ENCODE measurements at regions not wholly inside any gene's neighbourhood (a gene's known extent, or its start where the extent isn't known, plus 50 kb on each side); places are given as distances from the start of the nearest gene placed in this dataset.

GRCh38 chrX:13923289-13923688 is 106.4 kb upstream of the GPM6B start:
- H3K79me2 ChIP-seq (ENCODE audit: low read depth), result no peaks in the 10 kb centered on the region
- H3K4me3 ChIP-seq, result no peak overlapping the region
- no peak overlapping the region for H3K27ac ChIP-seq
- no peaks in the 10 kb centered on the region for H4K20me1 ChIP-seq (ENCODE audit: insufficient read depth)
- no peaks in the 10 kb centered on the region for H3K36me3 ChIP-seq (ENCODE audit: low read depth)
- no peaks in the 10 kb centered on the region for H3K27me3 ChIP-seq (ENCODE audit: insufficient read depth, low read depth)
- TF ChIP-seq CTCF (conservative IDR thresholded peaks at IDR 0.05) (no peak), EZH2 (IDR thresholded peaks at IDR 0.05; ENCODE audit: low read depth) (no peak)
- DNase-seq, result no peak
- POLR2A ChIA-PET (ENCODE audit: unreplicated experiment), result no interaction called here
- no peaks in the 10 kb centered on the region for H3K4me1 ChIP-seq (replicated peaks; ENCODE audit: insufficient read depth)
- CTCF ChIA-PET, result no interaction called here
- H3K4me2 ChIP-seq, result no peak overlapping the region
- intact Hi-C loops (cut with micrococcal nuclease; ENCODE audit: unreplicated experiment), result no loop called here
- H3K9me2 ChIP-seq (ENCODE audit: insufficient read depth), result no peaks in the 10 kb centered on the region
- H3K9me3 ChIP-seq (ENCODE audit: insufficient read depth, low read depth), result no peaks in the 10 kb centered on the region
- no peak overlapping the region for H2AFZ ChIP-seq
- BruUV-seq (replicated peaks), result no TSS peak
- no peaks in the 10 kb centered on the region for H3F3A ChIP-seq (ENCODE audit: insufficient read depth, low read depth)

DNA sequence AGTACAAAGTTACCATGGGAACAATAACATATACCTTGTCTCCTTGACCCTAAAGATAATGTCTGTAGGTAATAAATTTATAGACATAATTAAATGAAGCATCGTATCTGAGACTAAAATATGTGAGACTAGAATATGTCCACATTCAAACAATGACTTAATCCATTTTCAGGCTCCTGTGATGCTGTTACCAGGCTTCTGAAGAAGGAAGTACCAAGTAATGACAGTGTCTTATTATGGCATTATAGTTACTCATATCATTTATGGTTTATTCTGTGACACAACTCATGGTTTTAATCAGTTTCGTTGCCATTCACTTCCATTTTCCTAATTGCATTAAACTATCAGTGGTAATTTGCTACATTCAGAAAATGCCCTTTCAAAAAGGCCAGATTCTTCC is 100.6 kb upstream of the GPM6B start:
- TF ChIP-seq EZH2 (IDR thresholded peaks at IDR 0.05; ENCODE audit: low read depth) (no peak), CTCF (conservative IDR thresholded peaks at IDR 0.05) (no peak)
- CTCF ChIA-PET, result no interaction called here
- Histone ChIP-seq H4K20me1 (ENCODE audit: insufficient read depth) (no peaks in the 10 kb centered on the region), H3K79me2 (ENCODE audit: low read depth) (no peaks in the 10 kb centered on the region), H3F3A (ENCODE audit: insufficient read depth, low read depth) (no peaks in the 10 kb centered on the region), H3K9me3 (ENCODE audit: insufficient read depth, low read depth) (no peaks in the 10 kb centered on the region), H3K27me3 (ENCODE audit: insufficient read depth, low read depth) (no peaks in the 10 kb centered on the region), H2AFZ (no peak overlapping the region), H3K4me3 (no peak overlapping the region), H3K27ac (no peak overlapping the region), H3K9me2 (ENCODE audit: insufficient read depth) (no peaks in the 10 kb centered on the region), H3K36me3 (ENCODE audit: low read depth) (no peaks in the 10 kb centered on the region), H3K4me2 (no peak overlapping the region), H3K4me1 (replicated peaks; ENCODE audit: insufficient read depth) (no peaks in the 10 kb centered on the region)
- intact Hi-C loops (cut with micrococcal nuclease; ENCODE audit: unreplicated experiment), result no loop called here
- no TSS peak for BruUV-seq (replicated peaks)
- no peak for DNase-seq
- POLR2A ChIA-PET (ENCODE audit: unreplicated experiment), result no interaction called here

GRCh38 chrX:13911586-13911985 is 94.7 kb upstream of the GPM6B start:
- CTCF ChIA-PET, result no interaction called here
- Histone ChIP-seq H3K4me3 (no peak overlapping the region), H3K27ac (no peak overlapping the region), H3F3A (ENCODE audit: insufficient read depth, low read depth) (no peaks in the 10 kb centered on the region), H3K27me3 (ENCODE audit: insufficient read depth, low read depth) (no peaks in the 10 kb centered on the region), H3K4me1 (replicated peaks; ENCODE audit: insufficient read depth) (no peaks in the 10 kb centered on the region), H3K36me3 (ENCODE audit: low read depth) (no peaks in the 10 kb centered on the region), H3K9me3 (ENCODE audit: insufficient read depth, low read depth) (no peaks in the 10 kb centered on the region), H4K20me1 (ENCODE audit: insufficient read depth) (no peaks in the 10 kb centered on the region), H3K79me2 (ENCODE audit: low read depth) (no peaks in the 10 kb centered on the region), H2AFZ (no peak overlapping the region), H3K9me2 (ENCODE audit: insufficient read depth) (no peaks in the 10 kb centered on the region), H3K4me2 (no peak overlapping the region)
- DNase-seq, result no peak
- BruUV-seq (replicated peaks), result no TSS peak
- POLR2A ChIA-PET (ENCODE audit: unreplicated experiment), result no interaction called here
- TF ChIP-seq EZH2 (IDR thresholded peaks at IDR 0.05; ENCODE audit: low read depth) (no peak), CTCF (conservative IDR thresholded peaks at IDR 0.05) (no peak)
- intact Hi-C loops (cut with micrococcal nuclease; ENCODE audit: unreplicated experiment), result no loop called here

All from PC-9 (cell line).